ENCODE measurements at regions not wholly inside any gene's neighbourhood (a gene's known extent, or its start where the extent isn't known, plus 50 kb on each side); places are given as distances from the start of the nearest gene placed in this dataset.

- TF ChIP-seq POLR2A (IDR thresholded peaks at IDR 0.05; ENCODE audit: low read depth, low read length) (no peak), TAF1 (IDR thresholded peaks at IDR 0.05; ENCODE audit: low read depth, low read length) (no peak), POLR2AphosphoS5 (IDR thresholded peaks at IDR 0.05; ENCODE audit: low read depth, low read length) (no peak), SPI1 (IDR thresholded peaks at IDR 0.05; ENCODE audit: low read depth, low read length) (no peak), PAX5 (IDR thresholded peaks at IDR 0.05; ENCODE audit: insufficient read depth, low read length, severe bottlenecking) (no peak)
Observed at GRCh38 chr11:95432714-95433503, 201.9 kb upstream of the SESN3 start.

Data from GM12891 (cell line).